ENCODE measurements at regions not wholly inside any gene's neighbourhood (a gene's known extent, or its start where the extent isn't known, plus 50 kb on each side); places are given as distances from the start of the nearest gene placed in this dataset.

- DNase-seq, result no peak
These were observed 54.1 kb upstream of the FOXQ1 start for GRCh38 chr6:1257778-1258177.

GRCh38 chr6:1256435-1257008 lies 55.4 kb upstream of the FOXQ1 start:
- no peak for DNase-seq

GRCh38 chr6:1255636-1256365 lies 56.1 kb upstream of the FOXQ1 start:
- DNase-seq, result no peak

GRCh38 chr6:1254326-1254725 lies 57.6 kb upstream of the FOXQ1 start:
- DNase-seq, result no peak

- no peak for DNase-seq
These were observed 58.1 kb upstream of the FOXQ1 start for GRCh38 chr6:1253816-1254215.

- no peak for DNase-seq
These were observed 60.4 kb upstream of the FOXQ1 start for GRCh38 chr6:1251198-1252155.

GRCh38 chr6:1250489-1251197 lies 61.3 kb upstream of the FOXQ1 start:
- DNase-seq, result no peak

- DNase-seq, result no peak
These were observed 64.0 kb upstream of the FOXQ1 start for GRCh38 chr6:1247894-1248293.

GRCh38 chr6:1247056-1247455 lies 64.8 kb upstream of the FOXQ1 start:
- DNase-seq, result no peak

- no peak for DNase-seq
These were observed 67.0 kb upstream of the FOXQ1 start for GRCh38 chr6:1244941-1245340.

- no peak for DNase-seq
These were observed 67.6 kb upstream of the FOXQ1 start for GRCh38 chr6:1244278-1244677.

- no peak for DNase-seq
These were observed 69.5 kb upstream of the FOXQ1 start for GRCh38 chr6:1242446-1242845.

- no peak for DNase-seq
These were observed 69.9 kb upstream of the FOXQ1 start for GRCh38 chr6:1242021-1242420.

GRCh38 chr6:1240766-1241318 lies 71.1 kb upstream of the FOXQ1 start:
- no peak for DNase-seq

GRCh38 chr6:1239805-1240204 lies 72.1 kb upstream of the FOXQ1 start:
- no peak for DNase-seq

- DNase-seq, result no peak
These were observed 73.9 kb upstream of the FOXQ1 start for GRCh38 chr6:1238040-1238439.

- no peak for DNase-seq
These were observed 74.3 kb upstream of the FOXQ1 start for GRCh38 chr6:1237636-1238035.

GRCh38 chr6:1235825-1236224 lies 76.1 kb upstream of the FOXQ1 start:
- no peak for DNase-seq

GRCh38 chr6:1233924-1234323 lies 78.0 kb upstream of the FOXQ1 start:
- no peak for DNase-seq

GRCh38 chr6:1232578-1232977 lies 79.3 kb upstream of the FOXQ1 start:
- DNase-seq, result no peak

GRCh38 chr6:1231941-1232340 lies 80.0 kb upstream of the FOXQ1 start:
- DNase-seq, result no peak

GRCh38 chr6:1230689-1231605 lies 81.0 kb upstream of the FOXQ1 start:
- DNase-seq, result no peak
